GM19035 (cell line): ENCODE measurements at regions not wholly inside any gene's neighbourhood (a gene's known extent, or its start where the extent isn't known, plus 50 kb on each side); places are given as distances from the start of the nearest gene placed in this dataset.

Experiments
- ATAC-seq: cut with Tn5 transposase; IDR thresholded peaks from one replicate; pipeline ENCODE4 v1.9.1; 2021; ENCODE audit not compliant: unreplicated experiment

GRCh38 chr20:60966766-60967165 is 285.3 kb upstream of the CDH4 start:
- no peak for ATAC-seq

GRCh38 chr20:60967431-60968316 is 284.4 kb upstream of the CDH4 start:
- ATAC-seq = no peak

GRCh38 chr20:60968853-60969720 is 283.0 kb upstream of the CDH4 start:
- no peak for ATAC-seq

- ATAC-seq = no peak
These were observed 281.5 kb upstream of the CDH4 start for GRCh38 chr20:60970601-60971000.

- ATAC-seq = no peak
These were observed 278.0 kb upstream of the CDH4 start for GRCh38 chr20:60974022-60974421.

GRCh38 chr20:60974441-60974945 is 277.6 kb upstream of the CDH4 start:
- no peak for ATAC-seq

GRCh38 chr20:60976139-60976538 is 275.9 kb upstream of the CDH4 start:
- no peak for ATAC-seq

- ATAC-seq = no peak
These were observed 275.1 kb upstream of the CDH4 start for GRCh38 chr20:60976913-60977312.

- ATAC-seq = no peak
These were observed 274.2 kb upstream of the CDH4 start for GRCh38 chr20:60977901-60978300.

- ATAC-seq = no peak
These were observed 267.4 kb upstream of the CDH4 start for GRCh38 chr20:60984666-60985065.

GRCh38 chr20:60986506-60987156 is 265.4 kb upstream of the CDH4 start:
- no peak for ATAC-seq

GRCh38 chr20:60990061-60990460 is 262.0 kb upstream of the CDH4 start:
- ATAC-seq = no peak

- ATAC-seq = no peak
These were observed 261.4 kb upstream of the CDH4 start for GRCh38 chr20:60990643-60991042.

- ATAC-seq = no peak
These were observed 258.5 kb upstream of the CDH4 start for GRCh38 chr20:60993433-60994044.

- ATAC-seq = no peak
These were observed 252.8 kb upstream of the CDH4 start for GRCh38 chr20:60999250-60999649.

- no peak for ATAC-seq
These were observed 250.0 kb upstream of the CDH4 start for GRCh38 chr20:61002090-61002489.

- ATAC-seq = no peak
These were observed 237.6 kb upstream of the CDH4 start for GRCh38 chr20:61014491-61014890.

- ATAC-seq = no peak
These were observed 236.5 kb upstream of the CDH4 start for GRCh38 chr20:61015602-61016001.

GRCh38 chr20:61019322-61019721 is 232.7 kb upstream of the CDH4 start:
- no peak for ATAC-seq

- no peak for ATAC-seq
These were observed 228.4 kb upstream of the CDH4 start for GRCh38 chr20:61023612-61024011.

- ATAC-seq = no peak
These were observed 227.7 kb upstream of the CDH4 start for GRCh38 chr20:61024390-61024789.
